Retinal pigment epithelial cell (primary cell): ENCODE measurements at regions not wholly inside any gene's neighbourhood (a gene's known extent, or its start where the extent isn't known, plus 50 kb on each side); places are given as distances from the start of the nearest gene placed in this dataset.

ENCODE experiments used
- DNase-seq: peaks from one replicate; pipeline ENCODE4 v3.0.0-alpha.2; 2010; ENCODE audit warnings: low read depth
- H3K4me3 ChIP-seq: 2 replicates; pipeline ENCODE4 v1.5.1; 2011; ENCODE audit warnings: mild to moderate bottlenecking, low read length, control low read depth, moderate library complexity
- CTCF ChIP-seq: conservative IDR thresholded peaks from 2 replicates; pipeline ENCODE4 v1.5.1; 2011; ENCODE audit warnings: low read depth, low read length, control low read depth, inconsistent platforms

- no peak overlapping the region for H3K4me3 ChIP-seq
- DNase-seq, result no peak
- TF ChIP-seq CTCF, result no peak
Measured at GRCh38 chr1:96964761-96965160, 243.2 kb downstream of the PTBP2 start.

DNA sequence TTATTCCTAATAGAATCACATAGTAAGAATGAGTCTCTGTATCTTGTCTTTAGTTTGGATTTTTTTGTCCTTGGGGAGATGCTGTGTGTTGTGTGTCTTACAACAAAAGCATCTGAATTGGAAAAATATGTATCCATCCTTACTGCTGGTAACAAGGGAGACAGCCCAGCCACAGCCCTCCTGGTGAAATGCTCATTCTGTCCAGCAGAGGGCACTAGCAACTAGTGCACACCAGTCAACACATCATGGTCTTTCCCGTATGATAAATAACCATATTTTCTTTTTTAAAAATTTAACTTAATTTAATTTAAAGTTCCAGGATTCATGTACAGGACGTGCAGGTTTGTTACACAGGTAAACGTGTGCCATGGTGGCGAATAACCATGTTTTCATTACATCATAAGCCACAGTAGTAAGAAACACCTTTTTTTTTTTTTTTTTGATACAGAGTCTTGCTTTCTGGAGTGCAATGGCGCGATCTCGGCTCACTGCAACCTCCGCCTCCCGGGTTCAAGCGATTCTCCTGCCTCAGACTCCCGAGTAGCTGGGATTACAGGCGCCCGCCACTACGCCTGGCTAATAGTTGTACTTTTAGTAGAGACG is 245.1 kb downstream of the PTBP2 start:
- peak; percentile 94 for TF ChIP-seq CTCF
- no peak overlapping the region for H3K4me3 ChIP-seq
- no peak for DNase-seq

DNA sequence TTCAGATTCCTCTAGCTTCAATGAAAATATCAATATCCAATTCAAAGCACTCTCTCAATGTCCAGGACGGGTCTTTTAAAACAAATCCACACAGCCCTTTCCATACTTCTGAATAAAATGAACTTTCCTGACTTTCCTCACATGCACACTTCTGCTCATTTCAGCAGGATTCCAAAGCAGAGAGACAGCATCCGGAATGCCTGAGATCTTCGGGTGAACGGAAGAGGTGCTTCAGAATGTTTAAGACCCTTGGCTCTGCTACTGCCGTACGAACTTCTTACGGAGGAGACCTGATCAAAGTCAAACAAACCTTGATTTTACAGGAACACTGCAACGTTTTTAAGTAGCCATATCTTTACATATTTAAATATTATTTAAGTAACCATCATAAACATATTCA is 245.7 kb downstream of the PTBP2 start:
- no peak for DNase-seq
- TF ChIP-seq CTCF, result no peak
- H3K4me3 ChIP-seq, result no peak overlapping the region

DNA sequence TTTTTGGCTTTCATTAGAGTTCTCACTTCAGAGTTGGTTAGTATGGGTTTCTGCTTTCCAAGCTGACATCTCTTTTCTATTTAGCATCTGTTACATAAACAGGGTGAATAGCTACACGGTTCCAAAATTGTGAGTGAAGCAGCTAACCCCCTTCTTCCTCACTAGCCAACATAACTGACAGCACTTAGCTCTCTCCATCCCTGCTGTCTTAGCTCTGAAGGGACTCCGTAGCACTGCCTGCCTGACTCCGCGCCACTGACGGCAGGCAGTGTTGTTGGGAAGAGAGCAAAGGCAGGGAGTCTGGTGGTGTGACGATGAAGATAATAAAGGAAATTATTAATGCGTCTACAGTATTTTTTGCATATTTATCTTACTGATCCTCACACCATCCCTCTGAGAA is 247.0 kb downstream of the PTBP2 start:
- TF ChIP-seq CTCF, result no peak
- H3K4me3 ChIP-seq, result no peak overlapping the region
- no peak for DNase-seq

DNA sequence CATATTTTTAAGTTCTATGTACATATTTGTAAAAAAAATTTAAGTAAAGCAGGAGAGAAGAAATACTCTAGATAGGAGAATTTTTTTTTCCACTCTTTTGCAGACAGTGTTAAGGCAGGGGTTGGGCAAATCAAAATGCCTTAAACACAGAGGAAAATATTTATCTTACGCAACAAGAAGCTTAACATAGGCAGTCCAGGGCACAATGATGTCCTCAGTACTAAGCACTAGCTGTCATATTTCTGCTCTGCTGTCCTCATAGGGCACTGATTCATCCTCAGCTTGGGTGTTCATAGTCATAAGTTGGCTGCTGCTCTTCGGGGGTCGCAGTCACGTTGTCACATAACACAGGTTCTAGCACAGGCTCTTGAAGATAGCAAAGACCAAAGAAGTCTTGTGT is 247.4 kb downstream of the PTBP2 start:
- no peak for DNase-seq
- TF ChIP-seq CTCF, result no peak

DNA sequence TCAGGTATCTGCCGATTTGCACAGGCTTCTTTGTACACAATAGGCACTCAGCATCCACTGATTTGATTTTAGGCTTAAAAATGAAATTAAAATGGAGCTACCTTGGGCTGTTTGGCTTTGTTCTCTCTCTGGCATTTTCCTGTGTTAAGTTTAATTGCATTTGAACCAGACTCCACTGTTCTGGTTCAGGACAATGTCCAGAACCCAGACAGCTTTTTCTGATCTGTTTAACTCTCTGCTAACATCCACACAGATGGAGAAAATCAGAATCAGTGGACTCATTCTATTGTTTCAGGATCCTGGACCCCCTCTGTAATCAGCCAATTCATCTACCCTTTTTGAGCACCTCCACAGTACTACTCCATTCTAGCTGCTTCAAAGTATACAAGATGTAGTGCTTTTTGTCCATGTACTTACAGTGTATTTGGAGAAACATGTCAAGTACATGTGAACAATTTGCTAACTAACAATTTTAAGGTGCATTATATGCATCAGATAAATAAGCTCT is 248.1 kb downstream of the PTBP2 start:
- H3K4me3 ChIP-seq, result no peak overlapping the region
- DNase-seq, result no peak
- no peak for TF ChIP-seq CTCF

More for the DNA sequence above, 247.4 kb downstream of the PTBP2 start:
- H3K4me3 ChIP-seq, result no peak overlapping the region

DNA sequence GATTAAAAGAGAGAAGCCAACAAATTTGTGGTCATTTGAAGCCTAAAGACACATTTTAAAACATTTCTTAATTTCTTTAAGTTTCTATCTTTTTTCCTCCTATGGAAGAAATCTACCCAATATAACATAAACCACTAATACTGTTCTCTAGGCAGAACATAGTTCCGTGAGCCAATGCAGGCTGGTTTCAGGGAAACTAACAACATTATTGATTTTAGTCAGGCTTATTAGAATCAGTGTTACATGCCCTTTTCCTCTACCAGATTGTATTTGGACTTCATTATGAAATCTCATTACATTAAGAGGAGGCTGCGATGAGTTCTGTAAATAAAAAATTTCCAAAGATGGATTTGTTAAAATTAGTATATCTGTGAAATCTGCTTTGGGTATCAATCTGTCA is 249.9 kb downstream of the PTBP2 start:
- no peak overlapping the region for H3K4me3 ChIP-seq
- no peak for DNase-seq
- no peak for TF ChIP-seq CTCF
